Panc1 (cell line): ENCODE measurements at regions not wholly inside any gene's neighbourhood (a gene's known extent, or its start where the extent isn't known, plus 50 kb on each side); places are given as distances from the start of the nearest gene placed in this dataset.

Experiments
- ATAC-seq: fragments of 200-7000 bp; cut with Tn5 transposase; 2 replicates; pipeline ENCODE4 v1.9.1; 2020; ENCODE audit warnings: mild to moderate bottlenecking, moderate library complexity
- BruUV-seq: library from RNA; stranded (reverse); fragments of 400-500 nt; replicated peaks from 2 replicates; lab custom pipeline; 2021; lab: Mats Ljungman, UMichigan
- CTCF ChIA-PET: fragments of 300-600 bp; sonication (Branson Sonifier 250); formaldehyde crosslinking; loops from one replicate; lab custom pipeline; 2022; ENCODE audit warnings: antibody characterized with exemption; lab: Charles Lee
- POLR2A ChIA-PET: fragments of 300-600 bp; sonication (Branson Sonifier 250); formaldehyde crosslinking; loops from one replicate; lab custom pipeline; 2022; ENCODE audit warnings: antibody characterized with exemption; lab: Charles Lee
- DNase-seq: peaks from one replicate; pipeline ENCODE4 v3.0.0-alpha.2; 2010; ENCODE audit warnings: low read depth, low spot score
- H3K27ac ChIP-seq: 2 replicates; pipeline ENCODE4 v1.5.1; 2011; ENCODE audit warnings: mild to moderate bottlenecking, low read length, inconsistent platforms
- H3K27me3 ChIP-seq: fragments of 200-500 bp; sonication (Bioruptor generic); 2 replicates; pipeline ENCODE4 v1.6.0; 2014; ENCODE audit warnings: low read length, inconsistent platforms; ENCODE audit not compliant: control insufficient read depth, insufficient read depth
- H3K36me3 ChIP-seq: fragments of 200-500 bp; sonication (Bioruptor generic); 2 replicates; pipeline ENCODE4 v1.5.1; 2014; ENCODE audit warnings: inconsistent platforms, mild to moderate bottlenecking, low read length, moderate library complexity; ENCODE audit not compliant: control insufficient read depth, insufficient read depth
- H3K4me1 ChIP-seq: 2 replicates; pipeline ENCODE4 v1.5.1; 2011; ENCODE audit warnings: inconsistent platforms, mild to moderate bottlenecking, low read length, moderate library complexity; ENCODE audit not compliant: control insufficient read depth, insufficient read depth
- H3K4me3 ChIP-seq, 2 experiments: 2 replicates each; pipeline ENCODE4 v1.5.1; 2011 to 2012; ENCODE audit warnings: low read depth in 2 of 2, low read length in 2 of 2, mild to moderate bottlenecking in 2 of 2, inconsistent platforms in 1 of 2, moderate library complexity in 1 of 2
- H3K9me3 ChIP-seq: fragments of 200-500 bp; sonication (Bioruptor generic); 2 replicates; pipeline ENCODE4 v1.5.1; 2014; ENCODE audit warnings: low read depth, mild to moderate bottlenecking, inconsistent platforms, low read length, moderate library complexity; ENCODE audit not compliant: control insufficient read depth, insufficient read depth
- CTCF ChIP-seq: fragments of 450-650 bp; IDR thresholded peaks from 2 replicates; pipeline ENCODE4 v1.5.1; 2017; ENCODE audit warnings: mild to moderate bottlenecking
- POLR2AphosphoS5 ChIP-seq: IDR thresholded peaks from 2 replicates; pipeline ENCODE4 v1.6.1; 2012; ENCODE audit warnings: mild to moderate bottlenecking, low read depth, low read length, moderate library complexity
- REST ChIP-seq, 2 experiments: IDR thresholded peaks; 2 replicates each; pipeline ENCODE4 v1.6.1; 2011 to 2012; ENCODE audit warnings: low read depth in 2 of 2, control low read depth in 1 of 2, low read length in 1 of 2, mild to moderate bottlenecking in 1 of 2, moderate library complexity in 1 of 2; ENCODE audit not compliant: insufficient read depth in 1 of 2
- SIN3A ChIP-seq: IDR thresholded peaks from 2 replicates; pipeline ENCODE4 v1.6.1; 2012; ENCODE audit warnings: low read depth, mild to moderate bottlenecking, low read length, moderate library complexity, borderline replicate concordance; ENCODE audit not compliant: insufficient read depth
- TCF7L2 ChIP-seq: IDR thresholded peaks from 2 replicates; pipeline ENCODE4 v1.6.1; 2011; ENCODE audit warnings: mild to moderate bottlenecking, low read depth, low read length, inconsistent platforms
- in situ Hi-C: cut with HindIII; loops from 2 replicates; pipeline ENCODE4 v1.10.0; 2016; ENCODE audit warnings: low sequenced_read_pairs, low pct_unique_long_range_greater_than_20kb
- intact Hi-C: fragments of 100-400 bp; cut with micrococcal nuclease; formaldehyde crosslinking; loops from one replicate; pipeline ENCODE4 v1.10.0; 2022; ENCODE audit not compliant: unreplicated experiment

- Histone ChIP-seq H3K4me1 (no peaks in the 10 kb centered on the region), H3K36me3 (no peaks in the 10 kb centered on the region), H3K9me3 (no peaks in the 10 kb centered on the region), H3K4me3 (no peak overlapping the region), H3K27me3 (no peaks in the 10 kb centered on the region), H3K27ac (no peak overlapping the region)
- ChIA-PET CTCF (no interaction called here), POLR2A (no interaction called here)
- TF ChIP-seq CTCF (no peak), POLR2AphosphoS5 (no peak), REST (IDR thresholded peaks at IDR 0.05; ENCODE audit: insufficient read depth in 1 of 2, low read depth in 2 of 2, low read length in 1 of 2) (no peak), TCF7L2 (no peak), SIN3A (no peak)
- in situ Hi-C loops (no loop called here), intact Hi-C loops (no loop called here)
- no peak for ATAC-seq
- no peak for DNase-seq
- no TSS peak for BruUV-seq
Measured at GRCh38 chr7:138235207-138235606, 158.9 kb downstream of the AKR1D1 start.

GRCh38 chr7:138237995-138238394 is 161.7 kb downstream of the AKR1D1 start:
- in situ Hi-C loops = no loop called here
- CTCF ChIA-PET = no interaction called here
- intact Hi-C loops = no loop called here
- Histone ChIP-seq H3K4me3 (no peak overlapping the region), H3K27me3 (no peaks in the 10 kb centered on the region), H3K9me3 (no peaks in the 10 kb centered on the region), H3K36me3 (no peaks in the 10 kb centered on the region), H3K4me1 (no peaks in the 10 kb centered on the region), H3K27ac (no peak overlapping the region)
- DNase-seq = no peak
- POLR2A ChIA-PET = no interaction called here
- no peak for ATAC-seq
- BruUV-seq = no TSS peak
- no peak for TF ChIP-seq TCF7L2
- TF ChIP-seq REST (IDR thresholded peaks at IDR 0.05; ENCODE audit: insufficient read depth in 1 of 2, low read depth in 2 of 2, low read length in 1 of 2) = no peak
- TF ChIP-seq SIN3A = no peak
- TF ChIP-seq CTCF = no peak
- no peak for TF ChIP-seq POLR2AphosphoS5
